Vagina (tissue), 2 donors: ENCODE measurements at regions not wholly inside any gene's neighbourhood (a gene's known extent, or its start where the extent isn't known, plus 50 kb on each side); places are given as distances from the start of the nearest gene placed in this dataset.

Experiments used
- POLR2A ChIP-seq, 2 donors: fragments of 450-650 bp; IDR thresholded peaks; one replicate each; pipeline ENCODE4 v1.6.1; 2017; ENCODE audit warnings: antibody characterized with exemption in 2 of 2, mild to moderate bottlenecking in 2 of 2, moderate library complexity in 2 of 2
- POLR2AphosphoS5 ChIP-seq, 2 donors: sonication (generic); formaldehyde crosslinking; IDR thresholded peaks; one replicate each; pipeline ENCODE4 v1.9.0; 2017; ENCODE audit warnings: antibody characterized with exemption in 2 of 2, mild to moderate bottlenecking in 2 of 2, low read depth in 1 of 2; ENCODE audit not compliant: insufficient read depth in 1 of 2
- TF ChIP-seq, protein P1 (sequence below), 3 experiments: fragments of 450-650 bp in 2 of 3; fragments of 200-600 bp in 1 of 3; sonication (generic) in 1 of 3; IDR thresholded peaks; one replicate each; pipeline ENCODE4 v1.5.1; 2017 to 2019; ENCODE audit warnings: antibody characterized with exemption in 3 of 3, mild to moderate bottlenecking in 2 of 3, moderate library complexity in 2 of 3

DNA sequence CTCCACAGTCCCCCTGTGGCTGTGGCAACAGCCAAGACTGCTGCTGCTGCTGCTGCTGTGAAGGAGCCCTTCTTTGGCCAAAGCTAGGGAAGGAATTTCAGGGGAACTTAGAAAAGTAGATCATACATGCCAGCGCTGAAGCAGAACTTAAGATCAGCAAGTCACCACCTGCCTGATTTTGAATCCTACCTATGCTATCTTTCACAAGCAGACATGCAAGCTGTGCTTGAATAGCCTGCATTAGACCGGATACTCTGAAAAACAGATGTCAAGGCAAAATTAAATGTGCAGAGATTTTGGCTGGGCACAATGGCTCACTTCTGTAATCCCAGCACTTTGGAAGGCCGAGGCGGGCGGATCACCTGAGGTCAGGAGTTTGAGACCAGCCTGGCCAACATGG lies 99.3 kb upstream of the ZNF366 start:
- TF ChIP-seq POLR2A (IDR thresholded peaks at IDR 0.05) (no peak), POLR2AphosphoS5 (IDR thresholded peaks at IDR 0.05; ENCODE audit: insufficient read depth in 1 of 2, low read depth in 1 of 2) (no peak)
- TF ChIP-seq, protein P1, sequence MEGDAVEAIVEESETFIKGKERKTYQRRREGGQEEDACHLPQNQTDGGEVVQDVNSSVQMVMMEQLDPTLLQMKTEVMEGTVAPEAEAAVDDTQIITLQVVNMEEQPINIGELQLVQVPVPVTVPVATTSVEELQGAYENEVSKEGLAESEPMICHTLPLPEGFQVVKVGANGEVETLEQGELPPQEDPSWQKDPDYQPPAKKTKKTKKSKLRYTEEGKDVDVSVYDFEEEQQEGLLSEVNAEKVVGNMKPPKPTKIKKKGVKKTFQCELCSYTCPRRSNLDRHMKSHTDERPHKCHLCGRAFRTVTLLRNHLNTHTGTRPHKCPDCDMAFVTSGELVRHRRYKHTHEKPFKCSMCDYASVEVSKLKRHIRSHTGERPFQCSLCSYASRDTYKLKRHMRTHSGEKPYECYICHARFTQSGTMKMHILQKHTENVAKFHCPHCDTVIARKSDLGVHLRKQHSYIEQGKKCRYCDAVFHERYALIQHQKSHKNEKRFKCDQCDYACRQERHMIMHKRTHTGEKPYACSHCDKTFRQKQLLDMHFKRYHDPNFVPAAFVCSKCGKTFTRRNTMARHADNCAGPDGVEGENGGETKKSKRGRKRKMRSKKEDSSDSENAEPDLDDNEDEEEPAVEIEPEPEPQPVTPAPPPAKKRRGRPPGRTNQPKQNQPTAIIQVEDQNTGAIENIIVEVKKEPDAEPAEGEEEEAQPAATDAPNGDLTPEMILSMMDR (IDR thresholded peaks at IDR 0.05), result no peak
